ENCODE measurements at regions not wholly inside any gene's neighbourhood (a gene's known extent, or its start where the extent isn't known, plus 50 kb on each side); places are given as distances from the start of the nearest gene placed in this dataset.

GRCh38 chrY:7722566-7722965, 811.0 kb upstream of the AMELY start:
- TF ChIP-seq CTCF (IDR thresholded peaks at IDR 0.05) (no peak), POLR2A (IDR thresholded peaks at IDR 0.05) (no peak)
